RWPE1 (cell line): ENCODE measurements at regions not wholly inside any gene's neighbourhood (a gene's known extent, or its start where the extent isn't known, plus 50 kb on each side); places are given as distances from the start of the nearest gene placed in this dataset.

Source experiments
- CTCF ChIA-PET: fragments of 350-600 bp; sonication (Branson Sonifier 250); formaldehyde crosslinking; extraction: SDS; loops from one replicate; lab custom pipeline; 2021; lab: Yijun Ruan, JAX
- POLR2A ChIA-PET: fragments of 400-600 bp; formaldehyde crosslinking; extraction: SDS; loops from one replicate; lab custom pipeline; 2020; ENCODE audit warnings: antibody characterized with exemption; ENCODE audit not compliant: low non-redundant PET; lab: Yijun Ruan, JAX
- DNase-seq: peaks from one replicate; pipeline ENCODE4 v3.0.0; 2012; ENCODE audit warnings: low spot score
- H3K27ac ChIP-seq: fragments of 450-650 bp; 2 replicates; pipeline ENCODE4 v1.5.1; 2017
- CTCF ChIP-seq: fragments of 450-650 bp; conservative IDR thresholded peaks from 2 replicates; pipeline ENCODE4 v1.5.1; 2017; ENCODE audit warnings: low read depth, mild to moderate bottlenecking

- CTCF ChIA-PET = no interaction called here
- H3K27ac ChIP-seq = no peak overlapping the region
- POLR2A ChIA-PET = no interaction called here
- no peak for TF ChIP-seq CTCF
- DNase-seq = no peak
These were observed 635.5 kb downstream of the TBL1XR1 start for GRCh38 chr3:176561826-176562225.

- ChIA-PET CTCF (no interaction called here), POLR2A (no interaction called here)
- TF ChIP-seq CTCF = no peak
- no peak overlapping the region for H3K27ac ChIP-seq
- DNase-seq = no peak
These were observed 642.3 kb downstream of the TBL1XR1 start for GRCh38 chr3:176554791-176555654.

GRCh38 chr3:176554264-176554663 is 643.0 kb downstream of the TBL1XR1 start:
- CTCF ChIA-PET = no interaction called here
- no peak for TF ChIP-seq CTCF
- POLR2A ChIA-PET = no interaction called here
- DNase-seq = no peak
- H3K27ac ChIP-seq = no peak overlapping the region

- no peak for TF ChIP-seq CTCF
- no peak for DNase-seq
- H3K27ac ChIP-seq = no peak overlapping the region
- POLR2A ChIA-PET = no interaction called here
- CTCF ChIA-PET = no interaction called here
These were observed 670.3 kb downstream of the TBL1XR1 start for GRCh38 chr3:176526942-176527341.

GRCh38 chr3:176526225-176526624 is 671.1 kb downstream of the TBL1XR1 start:
- no peak overlapping the region for H3K27ac ChIP-seq
- TF ChIP-seq CTCF = no peak
- ChIA-PET CTCF (no interaction called here), POLR2A (no interaction called here)
- DNase-seq = no peak

GRCh38 chr3:176523114-176523513 is 674.2 kb downstream of the TBL1XR1 start:
- H3K27ac ChIP-seq = no peak overlapping the region
- TF ChIP-seq CTCF = no peak
- no peak for DNase-seq
- ChIA-PET CTCF (no interaction called here), POLR2A (no interaction called here)
